ENCODE measurements at regions not wholly inside any gene's neighbourhood (a gene's known extent, or its start where the extent isn't known, plus 50 kb on each side); places are given as distances from the start of the nearest gene placed in this dataset.

DNA sequence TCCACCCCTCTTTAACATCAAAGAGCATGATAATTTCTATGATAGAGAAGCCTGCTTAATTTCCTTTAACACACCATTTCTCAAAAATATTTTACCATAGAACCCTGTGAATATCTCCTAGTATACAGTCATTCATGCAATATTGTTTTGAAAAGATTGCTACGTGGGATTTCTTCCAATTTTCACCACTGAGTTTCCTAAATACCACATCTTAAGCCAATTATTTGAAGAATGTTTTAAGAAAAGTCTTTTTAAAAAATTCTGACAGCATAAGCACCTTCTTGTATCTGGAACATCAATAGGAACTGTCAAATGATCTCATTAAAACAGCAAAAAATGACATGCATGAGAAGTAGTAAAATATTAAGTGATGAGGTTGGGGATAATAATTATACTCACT, 1126.7 kb downstream of the TUSC7 start:
- DNase-seq (ENCODE audit: low spot score) = no peak
- TF ChIP-seq, protein P1, sequence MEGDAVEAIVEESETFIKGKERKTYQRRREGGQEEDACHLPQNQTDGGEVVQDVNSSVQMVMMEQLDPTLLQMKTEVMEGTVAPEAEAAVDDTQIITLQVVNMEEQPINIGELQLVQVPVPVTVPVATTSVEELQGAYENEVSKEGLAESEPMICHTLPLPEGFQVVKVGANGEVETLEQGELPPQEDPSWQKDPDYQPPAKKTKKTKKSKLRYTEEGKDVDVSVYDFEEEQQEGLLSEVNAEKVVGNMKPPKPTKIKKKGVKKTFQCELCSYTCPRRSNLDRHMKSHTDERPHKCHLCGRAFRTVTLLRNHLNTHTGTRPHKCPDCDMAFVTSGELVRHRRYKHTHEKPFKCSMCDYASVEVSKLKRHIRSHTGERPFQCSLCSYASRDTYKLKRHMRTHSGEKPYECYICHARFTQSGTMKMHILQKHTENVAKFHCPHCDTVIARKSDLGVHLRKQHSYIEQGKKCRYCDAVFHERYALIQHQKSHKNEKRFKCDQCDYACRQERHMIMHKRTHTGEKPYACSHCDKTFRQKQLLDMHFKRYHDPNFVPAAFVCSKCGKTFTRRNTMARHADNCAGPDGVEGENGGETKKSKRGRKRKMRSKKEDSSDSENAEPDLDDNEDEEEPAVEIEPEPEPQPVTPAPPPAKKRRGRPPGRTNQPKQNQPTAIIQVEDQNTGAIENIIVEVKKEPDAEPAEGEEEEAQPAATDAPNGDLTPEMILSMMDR (IDR thresholded peaks at IDR 0.05; ENCODE audit: extremely low read depth, missing control alignments) = no peak

DNA sequence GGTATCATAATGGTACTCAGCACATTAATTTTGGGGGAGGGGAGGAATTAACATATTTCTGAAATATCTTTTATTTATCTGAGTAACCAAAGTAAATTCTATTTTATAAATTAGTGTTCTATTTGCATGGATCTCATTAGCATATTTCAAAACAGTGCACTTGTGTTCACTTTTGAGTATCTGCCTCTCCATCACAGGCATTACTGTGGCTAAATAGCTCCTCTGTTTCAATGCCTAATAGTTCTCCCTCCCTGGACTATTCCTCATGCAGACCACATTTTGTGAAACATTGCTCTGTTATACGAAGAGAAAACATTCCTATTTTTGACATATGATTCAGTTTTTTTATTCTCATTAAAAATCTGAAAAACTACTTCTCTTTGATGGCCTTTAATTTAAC, 1127.8 kb downstream of the TUSC7 start:
- DNase-seq (ENCODE audit: low spot score) = no peak
- TF ChIP-seq, protein P1 (IDR thresholded peaks at IDR 0.05; ENCODE audit: extremely low read depth, missing control alignments) = no peak

DNA sequence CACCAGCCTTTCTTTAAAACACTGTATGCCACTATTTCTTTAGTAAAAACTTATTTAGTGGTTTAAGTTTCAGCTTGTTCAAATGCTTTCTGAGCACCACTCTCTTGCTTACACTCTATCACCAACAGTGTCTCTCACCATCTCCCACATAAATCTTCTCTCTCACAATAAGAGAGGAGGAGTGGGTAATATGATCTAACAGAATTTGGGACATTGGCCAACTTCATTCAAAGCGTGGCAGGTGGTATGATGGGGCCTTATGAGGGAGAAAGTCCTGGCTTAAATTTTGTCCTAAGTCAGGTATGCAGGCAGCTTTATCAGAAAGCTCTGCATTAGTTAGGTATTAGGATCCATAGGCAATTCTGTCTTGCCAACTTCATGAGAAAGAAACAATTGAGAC, 1132.5 kb downstream of the TUSC7 start:
- DNase-seq (ENCODE audit: low spot score) = no peak
- TF ChIP-seq, protein P1 (IDR thresholded peaks at IDR 0.05; ENCODE audit: extremely low read depth, missing control alignments) = no peak

DNA sequence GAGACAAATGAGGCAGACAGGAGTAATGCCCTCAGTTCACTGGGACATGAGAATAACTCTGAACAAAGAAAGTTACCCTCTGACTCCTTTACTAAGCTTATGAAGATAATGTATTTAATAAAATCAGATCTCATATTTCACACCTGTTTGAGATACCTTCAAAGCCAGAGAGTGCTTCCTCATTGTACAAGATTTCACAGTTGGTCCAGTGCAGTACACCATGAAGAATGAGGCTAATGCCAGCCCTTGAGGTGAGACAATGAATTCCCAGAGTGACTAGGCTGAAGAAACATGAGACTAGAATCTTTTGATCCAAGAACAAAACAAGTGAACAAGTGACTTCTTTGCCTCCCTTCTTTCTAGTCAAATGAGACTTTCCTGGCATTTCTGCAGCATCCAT, 1133.8 kb downstream of the TUSC7 start:
- TF ChIP-seq, protein P1 (IDR thresholded peaks at IDR 0.05; ENCODE audit: extremely low read depth, missing control alignments) = no peak
- no peak for DNase-seq (ENCODE audit: low spot score)

DNA sequence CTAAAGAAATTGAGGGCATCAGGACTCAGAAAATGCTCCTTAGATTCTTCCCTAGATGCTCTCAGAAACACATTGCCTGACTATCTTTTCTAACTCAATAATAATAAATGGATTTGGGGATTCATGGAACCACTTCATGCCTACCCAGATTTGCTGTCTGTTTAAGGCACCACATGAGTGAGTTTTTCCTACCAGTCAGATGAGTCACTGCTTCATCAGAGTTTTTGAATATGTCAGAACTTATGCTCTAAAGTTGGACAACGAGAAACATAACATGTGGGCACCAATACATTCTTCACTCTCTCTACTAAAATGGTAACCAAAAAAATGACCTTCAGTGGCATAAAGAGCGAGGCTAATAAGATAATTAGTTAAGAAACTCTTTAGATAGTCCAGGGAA, 1135.1 kb downstream of the TUSC7 start:
- no peak for DNase-seq (ENCODE audit: low spot score)
- TF ChIP-seq, protein P1 (IDR thresholded peaks at IDR 0.05; ENCODE audit: extremely low read depth, missing control alignments) = no peak

DNA sequence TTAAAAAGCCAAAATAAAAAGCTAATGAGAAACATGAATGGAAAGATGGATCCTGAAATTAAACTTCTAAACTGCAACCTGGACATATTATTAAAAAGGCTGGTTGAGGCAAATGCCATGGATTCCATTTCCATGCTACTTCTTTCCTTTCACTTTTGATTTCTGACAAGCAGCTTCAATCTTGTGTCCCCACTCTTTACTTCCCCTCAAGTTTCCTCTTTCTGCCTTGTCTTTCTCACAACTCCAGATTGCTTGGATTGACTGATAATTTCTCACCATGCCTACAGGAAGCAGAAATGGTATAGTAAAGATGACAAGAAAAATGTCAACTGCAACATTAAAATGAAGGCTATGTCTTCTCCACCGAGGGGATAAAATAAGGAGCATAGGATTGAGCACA, 1136.7 kb downstream of the TUSC7 start:
- TF ChIP-seq, protein P1 (IDR thresholded peaks at IDR 0.05; ENCODE audit: extremely low read depth, missing control alignments) = no peak
- no peak for DNase-seq (ENCODE audit: low spot score)

DNA sequence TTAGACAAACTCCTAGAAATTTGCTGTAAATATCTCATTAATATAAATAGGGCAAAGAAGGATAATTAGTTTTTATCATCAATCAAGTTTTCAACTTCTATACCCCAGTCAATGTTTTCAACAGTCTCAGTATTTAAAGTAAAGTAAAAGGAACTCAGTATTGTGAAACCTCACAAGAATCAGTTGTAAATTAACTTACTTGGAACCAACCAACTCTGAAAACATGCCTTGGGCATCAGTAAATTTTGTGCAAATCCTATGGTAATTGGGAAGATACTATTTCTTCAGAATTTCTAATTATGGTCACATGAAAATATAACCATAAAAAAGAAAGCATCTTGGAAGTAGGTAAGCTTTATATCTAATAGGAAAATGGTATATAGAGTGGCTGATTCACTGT, 1139.0 kb downstream of the TUSC7 start:
- TF ChIP-seq, protein P1 (IDR thresholded peaks at IDR 0.05; ENCODE audit: extremely low read depth, missing control alignments) = no peak
- DNase-seq (ENCODE audit: low spot score) = no peak

Measured in GM20000 (cell line).